Hepatocyte (in vitro differentiated cells): ENCODE measurements at regions not wholly inside any gene's neighbourhood (a gene's known extent, or its start where the extent isn't known, plus 50 kb on each side); places are given as distances from the start of the nearest gene placed in this dataset.

Experiments
- CTCF ChIP-seq: fragments of 200-600 bp; sonication (generic); IDR thresholded peaks from 2 replicates; pipeline ENCODE4 v1.5.1; 2016; ENCODE audit warnings: antibody characterized with exemption, mild to moderate bottlenecking; ENCODE audit not compliant: poor library complexity
- EZH2phosphoT487 ChIP-seq: fragments of 200-600 bp; sonication (generic); IDR thresholded peaks from one replicate; pipeline ENCODE4 v1.6.1; 2018; ENCODE audit warnings: antibody characterized with exemption, mild to moderate bottlenecking, low read depth, moderate library complexity; ENCODE audit not compliant: unreplicated experiment, severe bottlenecking

GRCh38 chr17:79219208-79219935 lies 144.7 kb downstream of the ENGASE start:
- TF ChIP-seq CTCF (no peak), EZH2phosphoT487 (no peak)
